GM12865 (cell line): ENCODE measurements at regions not wholly inside any gene's neighbourhood (a gene's known extent, or its start where the extent isn't known, plus 50 kb on each side); places are given as distances from the start of the nearest gene placed in this dataset.
"Not testable (repeated sequence)": the region's sequence is repeated elsewhere in the genome, so short reads cannot be mapped to it uniquely, and the experiment has no call there.

Source experiments
- DNase-seq: peaks from one replicate; pipeline ENCODE4 v3.0.0; 2010; ENCODE audit warnings: low read depth
- H3K4me3 ChIP-seq: 2 replicates; pipeline ENCODE4 v1.5.1; 2011; ENCODE audit warnings: mild to moderate bottlenecking, low read depth, low read length, control low read depth
- TF ChIP-seq, protein P1 (sequence below): IDR thresholded peaks from 2 replicates; pipeline ENCODE4 v1.5.1; 2011; ENCODE audit warnings: low read length, control low read depth, low read depth, inconsistent platforms; ENCODE audit not compliant: insufficient read depth; ENCODE audit errors: missing control alignments

- TF ChIP-seq, protein P1, sequence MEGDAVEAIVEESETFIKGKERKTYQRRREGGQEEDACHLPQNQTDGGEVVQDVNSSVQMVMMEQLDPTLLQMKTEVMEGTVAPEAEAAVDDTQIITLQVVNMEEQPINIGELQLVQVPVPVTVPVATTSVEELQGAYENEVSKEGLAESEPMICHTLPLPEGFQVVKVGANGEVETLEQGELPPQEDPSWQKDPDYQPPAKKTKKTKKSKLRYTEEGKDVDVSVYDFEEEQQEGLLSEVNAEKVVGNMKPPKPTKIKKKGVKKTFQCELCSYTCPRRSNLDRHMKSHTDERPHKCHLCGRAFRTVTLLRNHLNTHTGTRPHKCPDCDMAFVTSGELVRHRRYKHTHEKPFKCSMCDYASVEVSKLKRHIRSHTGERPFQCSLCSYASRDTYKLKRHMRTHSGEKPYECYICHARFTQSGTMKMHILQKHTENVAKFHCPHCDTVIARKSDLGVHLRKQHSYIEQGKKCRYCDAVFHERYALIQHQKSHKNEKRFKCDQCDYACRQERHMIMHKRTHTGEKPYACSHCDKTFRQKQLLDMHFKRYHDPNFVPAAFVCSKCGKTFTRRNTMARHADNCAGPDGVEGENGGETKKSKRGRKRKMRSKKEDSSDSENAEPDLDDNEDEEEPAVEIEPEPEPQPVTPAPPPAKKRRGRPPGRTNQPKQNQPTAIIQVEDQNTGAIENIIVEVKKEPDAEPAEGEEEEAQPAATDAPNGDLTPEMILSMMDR = no peak
- no peak overlapping the region for H3K4me3 ChIP-seq
- DNase-seq = no peak
Measured at GRCh38 chr11:81960443-81960842, 773.2 kb downstream of the FAM181B start.

DNA sequence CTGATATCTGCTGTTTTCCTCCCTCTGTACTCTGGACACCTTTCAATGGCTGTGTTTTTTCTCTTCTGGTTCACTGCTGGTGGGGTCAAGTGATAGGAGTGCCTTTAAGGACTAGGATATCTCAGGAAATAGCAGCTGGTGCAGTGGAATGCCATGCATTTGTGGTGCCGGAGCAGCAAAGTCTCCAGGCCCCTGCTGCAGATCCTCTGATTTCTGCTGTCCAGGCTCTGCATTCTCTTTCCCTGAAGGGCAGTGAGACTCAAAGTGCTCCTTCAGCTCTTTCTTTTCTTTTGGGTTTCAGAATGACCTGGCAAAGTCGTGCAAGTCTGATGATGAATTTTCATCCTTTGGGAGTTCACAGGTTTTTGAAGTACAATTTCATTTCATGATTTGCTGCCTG lies 774.3 kb downstream of the FAM181B start:
- H3K4me3 ChIP-seq = no peak overlapping the region
- TF ChIP-seq, protein P1 = no peak
- DNase-seq = no peak

DNA sequence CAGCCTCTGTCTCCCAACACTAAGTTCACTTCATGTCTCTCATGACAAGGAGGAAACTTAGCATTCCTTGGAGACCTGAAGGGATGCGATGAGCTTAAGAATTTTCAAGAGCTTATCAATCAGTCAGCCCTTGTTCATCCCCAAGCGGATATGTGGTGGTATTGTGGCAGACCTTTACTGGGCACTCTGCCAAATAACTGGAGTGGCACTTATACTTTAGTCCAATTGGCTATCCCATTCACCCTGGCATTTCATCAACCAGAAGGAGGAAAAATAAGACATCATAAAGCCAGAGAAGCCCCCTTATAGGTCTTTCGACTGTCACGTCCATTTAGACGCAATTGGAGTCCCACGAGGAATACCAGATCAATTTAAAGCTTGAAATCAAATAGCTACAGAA lies 779.4 kb downstream of the FAM181B start:
- DNase-seq, H3K4me3 ChIP-seq: not testable (repeated sequence)

DNA sequence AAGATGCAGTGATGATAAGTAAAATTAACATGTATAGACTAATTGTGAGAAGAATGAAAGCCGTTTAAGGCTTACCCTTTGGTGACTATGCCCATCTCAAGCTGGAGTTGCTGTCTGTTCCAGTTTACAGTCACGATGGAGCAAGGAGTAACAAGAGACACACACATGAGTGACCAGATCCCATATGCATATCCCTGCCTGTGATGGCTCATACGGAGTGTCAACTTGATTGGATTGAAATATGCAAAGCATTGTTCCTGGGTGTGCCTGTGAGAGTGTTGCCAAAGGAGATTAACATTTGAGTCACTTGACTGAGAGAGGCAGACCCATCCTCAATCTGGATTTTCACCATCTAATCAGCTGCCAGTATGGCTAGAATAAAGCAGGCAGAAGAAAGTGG lies 786.8 kb downstream of the FAM181B start:
- no peak overlapping the region for H3K4me3 ChIP-seq
- no peak for DNase-seq
- TF ChIP-seq, protein P1 = no peak

DNA sequence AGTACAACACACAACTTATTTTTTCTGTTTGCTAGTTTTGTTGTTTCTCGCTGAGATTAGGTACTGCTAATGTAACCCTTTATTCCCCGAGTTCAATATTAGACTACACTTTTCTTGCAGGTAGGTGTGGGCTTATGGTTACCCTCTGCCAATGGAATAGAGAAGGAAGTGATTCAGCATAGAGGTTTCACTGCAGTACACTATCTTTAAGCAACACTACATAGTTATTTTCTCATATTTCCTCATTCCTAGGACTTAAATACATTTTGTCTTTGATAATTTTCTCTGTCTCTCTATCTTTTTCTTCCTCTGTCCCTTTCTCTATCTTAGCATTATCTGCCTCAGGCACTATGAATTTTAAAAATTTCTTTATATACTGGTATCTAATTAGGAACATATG lies 791.0 kb downstream of the FAM181B start:
- DNase-seq = no peak
- no peak overlapping the region for H3K4me3 ChIP-seq
- TF ChIP-seq, protein P1 = no peak

- TF ChIP-seq, protein P1 = no peak
- H3K4me3 ChIP-seq = no peak overlapping the region
Measured at GRCh38 chr11:81941998-81942397, 791.7 kb downstream of the FAM181B start.

DNA sequence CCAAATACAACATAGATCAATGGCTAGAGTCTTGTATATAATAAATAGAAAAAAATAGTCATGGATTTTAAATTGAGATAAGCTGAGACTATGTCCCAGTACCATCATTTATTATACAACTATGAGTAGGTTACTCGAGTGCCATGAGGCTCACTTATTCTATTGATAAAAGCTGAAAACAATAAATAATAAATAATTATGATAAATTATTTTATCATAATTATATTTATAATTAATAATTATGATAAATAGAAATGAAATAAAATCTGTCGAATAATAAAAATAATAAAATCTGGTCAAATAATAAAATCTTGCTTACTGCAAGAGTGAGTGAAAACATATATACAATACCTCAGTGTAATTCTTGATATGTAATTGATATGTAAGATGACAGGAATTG lies 801.4 kb downstream of the FAM181B start:
- TF ChIP-seq, protein P1 = no peak
- no peak overlapping the region for H3K4me3 ChIP-seq
- DNase-seq = no peak

More at GRCh38 chr11:81941998-81942397, 791.7 kb downstream of the FAM181B start:
- no peak for DNase-seq
